Medulla oblongata (tissue), 1 donor: ENCODE measurements at regions not wholly inside any gene's neighbourhood (a gene's known extent, or its start where the extent isn't known, plus 50 kb on each side); places are given as distances from the start of the nearest gene placed in this dataset.

ENCODE experiments used
- DNase-seq: peaks from one replicate; pipeline ENCODE4 v3.0.0-alpha.2; 2015; ENCODE audit errors: extremely low spot score

DNA sequence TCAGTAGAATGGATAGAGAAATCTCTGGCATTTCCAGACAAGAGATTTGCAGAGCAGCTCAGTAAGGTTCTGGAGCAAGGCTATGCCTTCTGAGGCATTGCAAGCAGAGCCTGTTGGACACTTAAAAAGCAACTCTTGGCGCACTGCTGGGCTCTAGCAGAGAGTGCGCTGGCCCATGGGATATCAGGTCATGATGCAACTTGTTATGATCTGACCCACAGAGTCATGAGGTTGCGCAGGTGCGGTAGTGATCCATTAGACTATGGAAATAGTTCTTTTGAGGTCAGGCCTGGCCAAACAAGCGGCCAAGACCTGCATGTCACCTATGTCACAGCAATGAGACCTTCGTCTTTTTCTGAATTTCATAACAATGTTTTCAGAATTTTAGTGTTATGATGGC, 168.6 kb downstream of the TMTC3 start:
- no peak for DNase-seq

DNA sequence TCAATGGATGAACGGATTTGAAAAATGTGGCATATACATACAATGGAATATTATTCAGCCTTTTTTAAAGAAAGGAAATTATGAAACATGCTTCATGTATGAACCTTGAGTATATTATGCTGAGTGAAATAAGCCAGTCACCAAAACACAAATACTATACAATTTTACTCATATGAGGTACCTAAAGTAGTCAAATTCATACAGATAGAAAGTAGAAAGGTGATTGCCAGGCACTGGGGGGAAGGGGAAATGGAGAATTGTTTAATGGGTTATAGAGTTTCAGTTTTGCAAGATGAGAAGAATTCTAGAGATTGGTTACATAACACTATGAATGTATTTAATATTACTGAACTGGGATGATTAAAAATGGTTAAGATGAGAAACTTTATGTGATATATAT, 171.4 kb downstream of the TMTC3 start:
- no peak for DNase-seq

DNA sequence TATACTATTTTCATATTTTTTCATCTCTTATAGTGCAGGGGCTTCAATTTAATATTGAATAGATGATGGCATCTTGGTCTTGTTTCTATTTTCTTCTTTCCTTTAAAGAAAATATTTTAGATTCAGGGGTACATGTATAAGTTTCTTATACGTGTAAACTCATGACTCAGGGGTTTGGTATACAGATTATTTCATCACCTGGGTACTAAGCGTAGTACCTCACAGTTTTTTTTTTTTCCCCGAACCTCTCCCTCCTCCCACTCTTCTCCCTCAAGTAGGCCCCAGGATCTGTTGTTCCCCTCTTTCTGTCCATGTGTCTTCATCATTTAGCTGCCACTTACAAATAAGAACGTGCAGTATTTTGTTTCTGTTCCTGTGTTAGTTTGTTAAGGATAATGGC, 172.6 kb downstream of the TMTC3 start:
- DNase-seq, result no peak

DNA sequence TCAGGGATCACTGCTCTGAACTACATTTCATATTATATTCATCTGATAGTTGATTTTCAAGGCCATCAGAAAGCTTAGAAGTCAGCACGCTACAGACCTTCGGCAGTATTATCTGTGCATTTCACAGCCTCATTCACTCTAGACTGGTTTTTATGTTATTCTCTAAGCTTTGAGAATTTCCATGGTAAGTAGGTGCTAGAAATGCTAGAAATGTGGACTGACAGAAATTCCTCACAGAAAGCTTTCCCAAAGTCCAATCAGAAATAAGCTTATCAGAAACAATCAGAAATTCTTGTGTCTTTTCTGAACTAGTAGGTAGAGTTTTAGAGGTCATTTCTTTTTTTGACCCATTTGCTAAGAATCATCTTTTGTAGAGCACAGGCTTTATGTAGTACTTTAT, 176.6 kb downstream of the TMTC3 start:
- no peak for DNase-seq

DNA sequence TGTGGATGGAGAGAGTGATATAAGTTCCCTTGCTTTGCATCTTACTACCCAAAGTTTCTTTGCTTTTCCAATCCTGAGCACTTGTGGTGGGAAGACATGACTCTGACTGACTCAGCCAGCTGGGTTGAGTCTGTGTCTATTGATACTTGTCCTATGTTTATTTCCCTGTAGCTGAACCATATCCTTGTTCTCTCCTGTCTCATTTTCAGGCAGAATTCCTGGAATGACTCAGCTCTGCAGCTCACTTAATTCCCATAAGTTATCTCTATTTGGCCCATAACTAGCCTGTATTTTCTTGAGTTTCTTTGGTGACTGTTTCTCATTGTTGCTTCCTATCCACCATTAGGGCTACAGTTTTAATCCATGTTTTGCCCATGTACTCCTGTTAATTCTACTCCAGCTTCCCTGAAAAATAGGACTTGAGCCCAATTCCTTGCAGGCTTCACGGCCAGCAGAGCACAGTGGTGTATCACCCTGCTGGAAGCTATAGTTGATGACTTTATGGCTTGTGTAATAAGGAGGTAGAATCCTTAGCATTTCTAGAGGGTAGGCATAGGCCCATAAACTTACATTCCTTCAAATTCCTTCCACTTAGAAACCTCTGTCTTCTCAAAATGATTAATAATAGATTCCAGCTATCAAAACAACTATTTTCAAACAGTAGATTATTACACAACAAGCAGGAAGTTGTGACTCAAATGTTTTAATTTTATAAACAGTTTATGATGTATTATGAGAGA, 183.1 kb downstream of the TMTC3 start:
- no peak for DNase-seq

DNA sequence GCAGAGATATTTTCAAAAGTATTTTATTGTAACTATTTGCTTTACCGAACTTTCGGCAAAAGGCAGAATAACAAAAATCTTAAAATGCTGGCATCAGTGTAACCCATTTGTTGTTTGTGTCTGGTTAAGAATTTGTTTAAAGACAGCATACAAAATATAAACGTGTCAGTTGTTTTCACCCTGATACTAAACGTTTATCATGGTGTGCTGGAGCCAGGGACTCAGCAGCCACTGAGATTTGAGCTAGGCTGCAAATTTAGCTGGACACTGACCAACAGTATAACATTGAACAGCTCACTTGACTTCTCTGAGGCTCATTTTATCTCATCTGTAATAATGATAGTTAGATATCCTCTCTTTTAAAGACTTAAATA, 183.7 kb downstream of the TMTC3 start:
- no peak for DNase-seq

DNA sequence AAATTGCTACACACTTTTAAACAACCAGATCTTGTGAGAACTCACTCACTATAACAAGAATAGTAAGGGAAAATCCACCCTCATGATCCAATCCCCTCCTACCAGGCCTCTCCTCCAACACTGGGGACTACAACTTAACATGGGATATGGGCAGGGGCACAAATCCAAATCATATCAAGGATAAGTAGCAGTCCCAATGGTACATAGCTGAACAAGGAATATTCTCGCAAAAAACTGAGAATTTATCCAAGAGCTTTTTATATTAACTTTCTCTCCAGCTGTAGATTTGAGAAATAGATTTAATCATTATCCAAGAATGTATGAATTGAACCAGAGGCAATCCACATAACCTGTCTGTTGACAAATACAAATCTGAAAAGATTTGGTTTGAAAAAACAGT, 185.2 kb downstream of the TMTC3 start:
- no peak for DNase-seq

DNA sequence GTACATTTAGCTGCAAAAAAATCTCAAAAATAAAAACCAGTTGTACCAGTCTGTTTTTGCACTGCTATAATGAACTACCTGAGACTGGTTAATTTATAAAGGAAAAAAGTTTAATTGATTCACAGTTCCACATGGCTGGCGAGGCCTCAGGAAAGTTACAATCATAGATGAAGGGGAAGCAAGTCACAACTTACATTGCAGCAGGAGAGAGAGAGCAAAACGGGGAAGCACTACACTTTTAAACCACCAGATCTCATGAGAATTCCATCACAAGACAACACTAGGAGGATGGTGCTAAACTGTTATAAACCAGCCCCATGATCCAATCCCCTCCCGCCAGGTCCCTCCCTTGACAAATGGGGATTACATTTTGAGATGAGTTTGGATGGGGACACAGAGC, 186.0 kb downstream of the TMTC3 start:
- no peak for DNase-seq

DNA sequence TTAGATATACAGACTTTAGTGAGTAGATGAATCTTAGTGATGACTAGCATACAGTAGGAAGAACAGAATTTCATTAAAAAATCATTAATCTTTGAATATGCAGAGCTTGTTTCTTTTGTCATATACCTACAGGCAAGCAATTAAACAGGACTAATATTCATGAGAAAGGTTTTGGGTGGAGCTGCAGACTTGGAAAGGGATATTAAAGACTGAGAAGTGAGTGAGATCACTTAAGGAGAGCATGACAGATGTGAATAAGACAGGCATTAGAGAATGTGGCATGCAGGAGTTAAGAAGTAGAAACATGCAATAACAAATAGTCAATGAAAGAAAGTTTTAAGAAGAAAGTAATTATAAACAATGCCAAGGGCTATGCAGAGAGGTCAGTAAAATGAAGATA, 187.7 kb downstream of the TMTC3 start:
- no peak for DNase-seq

DNA sequence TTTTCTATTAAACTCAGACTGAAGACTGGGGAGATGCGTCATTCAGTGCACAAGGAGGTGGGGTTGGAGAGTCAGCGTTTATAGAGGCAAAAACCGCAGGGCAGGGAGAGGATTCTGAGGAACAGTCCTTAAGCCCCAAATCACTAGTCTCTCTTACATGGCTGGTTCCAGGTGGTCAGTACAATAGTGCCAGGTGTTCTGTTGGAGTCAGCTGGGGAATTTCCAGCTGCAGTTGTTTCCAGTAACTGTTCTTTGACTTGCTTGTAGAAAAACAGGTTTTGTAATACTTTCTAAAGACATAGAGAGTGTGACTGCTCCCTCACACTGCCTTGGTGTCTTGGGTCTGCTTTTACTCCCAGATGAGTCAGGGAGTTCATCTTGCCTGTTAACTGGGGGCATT, 192.2 kb downstream of the TMTC3 start:
- no peak for DNase-seq

DNA sequence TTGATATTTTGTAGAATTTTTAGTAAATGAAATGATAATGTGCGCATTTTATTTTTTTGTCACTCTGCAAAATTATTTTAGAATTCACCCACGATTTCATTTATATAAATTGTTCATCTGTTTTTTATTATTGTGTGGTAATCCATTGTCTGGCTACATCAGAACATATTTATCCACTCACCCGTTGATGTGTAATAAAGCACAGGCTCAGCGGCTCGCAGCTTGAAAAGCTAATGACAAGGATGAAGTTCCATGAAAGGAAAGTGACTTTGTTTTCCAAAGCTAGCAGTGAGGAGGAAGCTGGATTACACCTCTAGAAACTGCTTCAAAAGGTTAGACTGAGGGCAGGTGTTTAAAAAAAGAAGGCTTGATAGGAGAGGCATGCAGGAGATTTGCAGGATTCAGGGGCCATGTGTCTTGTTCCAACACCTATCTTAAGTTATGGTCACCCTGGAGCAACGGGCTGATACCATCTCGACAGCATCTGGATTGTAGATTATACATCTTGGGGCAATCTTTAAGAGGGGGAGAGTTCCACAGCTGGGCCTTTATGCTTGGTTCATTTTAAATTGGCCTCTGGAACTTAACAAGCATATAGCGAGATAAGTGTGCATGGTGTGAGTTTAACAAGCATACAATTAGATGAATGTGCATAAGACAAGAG, 194.1 kb downstream of the TMTC3 start:
- no peak for DNase-seq

DNA sequence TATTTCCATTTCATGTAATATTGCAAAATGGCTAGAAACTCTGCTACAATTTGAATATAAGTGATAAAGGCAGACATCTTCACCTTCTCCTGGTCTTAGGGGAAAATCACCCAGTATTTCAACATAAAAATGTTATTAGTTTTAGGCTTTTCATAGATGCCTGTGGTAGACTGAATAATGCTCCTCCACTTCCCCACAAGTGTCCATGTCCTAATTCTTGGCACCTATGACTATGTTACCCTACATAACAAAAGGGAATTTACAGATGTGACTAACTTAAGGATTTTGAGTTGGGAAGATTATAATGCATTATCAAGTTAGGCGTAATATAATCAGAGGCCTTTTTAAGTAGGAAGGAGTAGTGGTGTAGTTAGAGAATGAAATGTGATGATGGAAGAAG, 196.4 kb downstream of the TMTC3 start:
- no peak for DNase-seq

DNA sequence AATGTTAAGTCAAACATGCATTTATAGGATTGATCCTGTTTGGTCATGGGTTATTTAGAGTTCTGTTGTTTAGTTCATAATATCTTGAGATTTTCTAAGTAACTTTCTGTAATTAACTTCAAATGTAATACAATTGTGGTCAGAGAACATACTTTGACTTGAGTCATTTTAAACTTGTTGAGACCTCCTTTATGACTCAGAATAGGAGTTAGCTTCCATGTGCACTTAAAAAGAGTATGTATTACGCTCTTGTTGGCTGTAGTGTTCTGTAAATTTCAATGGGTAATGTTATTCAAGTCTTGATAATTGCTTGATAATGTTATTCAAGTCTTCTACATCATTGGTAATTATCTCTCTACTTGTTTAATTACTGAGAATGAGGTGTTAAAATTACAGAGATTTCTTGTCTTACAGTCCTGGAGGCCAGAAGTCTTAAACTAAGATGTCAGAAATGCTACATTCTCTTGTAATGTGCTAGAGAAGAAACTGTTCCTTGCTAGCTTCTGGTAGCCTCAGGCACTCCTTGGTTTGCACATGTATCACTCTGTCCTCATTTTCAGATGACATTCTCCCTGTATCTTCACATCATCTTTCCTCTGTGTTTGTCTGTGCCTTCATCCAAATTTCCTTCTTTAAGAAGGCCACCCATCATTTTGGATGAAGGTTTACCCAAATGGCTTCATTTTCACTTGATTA, 197.3 kb downstream of the TMTC3 start:
- DNase-seq, result no peak

DNA sequence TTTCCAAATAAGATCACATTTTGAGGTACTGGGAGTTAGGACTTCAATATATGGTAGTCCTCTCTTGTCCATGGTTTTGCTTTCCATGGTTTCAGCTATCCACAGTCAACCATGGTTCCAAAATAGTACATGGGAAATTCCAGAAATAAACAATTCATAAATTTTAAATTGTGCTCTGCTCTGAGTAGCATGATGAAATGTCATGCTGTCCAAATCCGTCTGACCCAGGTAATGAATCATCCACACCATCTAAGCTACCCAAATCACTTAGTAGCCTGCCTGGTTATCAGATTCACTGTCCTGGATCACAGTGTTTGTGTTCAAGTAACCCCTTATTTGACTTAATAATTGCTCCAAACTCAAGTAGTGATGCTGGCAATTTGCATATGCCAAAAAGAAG, 197.9 kb downstream of the TMTC3 start:
- no peak for DNase-seq

DNA sequence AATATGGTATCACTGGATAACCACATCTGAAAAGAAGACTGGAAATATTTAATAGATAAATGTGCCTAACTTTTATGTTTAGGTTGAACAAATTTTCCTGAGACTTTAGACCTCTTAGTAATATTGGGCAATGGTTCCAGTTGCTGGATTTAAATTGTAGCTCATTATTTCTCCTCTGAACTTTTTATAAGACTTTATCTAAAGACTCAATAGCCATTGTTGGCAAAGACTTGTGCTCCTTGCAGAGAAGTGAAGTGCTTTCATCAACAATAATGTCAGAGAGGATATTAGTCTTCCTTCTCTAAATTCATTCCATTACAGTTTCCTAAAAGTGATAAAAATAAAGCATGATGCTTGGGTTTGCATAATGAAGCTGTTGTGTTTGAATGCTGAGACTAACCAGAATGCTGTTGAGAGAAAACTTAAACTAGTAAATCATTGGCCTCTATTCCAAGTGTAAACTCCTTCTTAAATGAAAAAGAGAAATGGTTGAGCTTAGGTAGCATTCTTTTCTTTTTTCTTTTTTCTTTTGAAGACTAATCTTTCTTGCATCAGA, 200.2 kb downstream of the TMTC3 start:
- DNase-seq, result no peak

DNA sequence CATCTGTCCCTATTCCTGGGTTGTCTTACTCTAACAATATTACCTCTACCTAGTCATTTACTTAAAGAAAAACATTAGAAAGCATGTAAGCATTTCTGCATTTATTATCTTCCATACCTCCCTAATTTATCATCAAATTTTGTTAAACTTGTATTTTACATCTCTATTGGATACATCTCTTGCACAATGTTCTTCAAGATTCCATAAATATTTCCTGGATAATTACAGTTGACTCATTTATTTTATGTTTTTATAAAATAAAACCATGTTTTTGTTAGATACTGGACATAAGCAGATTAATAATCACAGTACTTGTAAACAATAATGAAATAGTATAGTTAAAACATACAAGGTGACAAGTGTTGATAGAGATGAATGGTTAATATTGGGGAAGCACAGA, 209.0 kb downstream of the TMTC3 start:
- no peak for DNase-seq

DNA sequence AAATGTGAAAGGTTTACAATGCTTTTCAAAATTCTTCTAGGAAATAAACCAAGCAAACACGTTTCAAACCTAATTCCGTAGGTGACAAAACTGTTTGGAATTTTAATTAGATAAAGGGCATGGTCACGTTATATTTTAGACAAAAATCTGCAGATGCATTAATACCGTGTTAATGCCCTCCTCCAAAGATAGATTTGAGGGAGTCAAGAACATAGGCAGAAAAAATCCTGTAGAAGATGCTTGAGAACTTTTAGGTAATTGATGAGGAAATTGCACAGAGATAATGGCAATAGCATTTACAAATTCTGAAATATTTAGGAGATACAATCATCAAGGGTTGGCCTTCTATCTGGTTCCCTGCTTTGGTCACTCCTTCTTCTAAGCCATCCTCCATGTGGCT, 212.6 kb downstream of the TMTC3 start:
- no peak for DNase-seq

DNA sequence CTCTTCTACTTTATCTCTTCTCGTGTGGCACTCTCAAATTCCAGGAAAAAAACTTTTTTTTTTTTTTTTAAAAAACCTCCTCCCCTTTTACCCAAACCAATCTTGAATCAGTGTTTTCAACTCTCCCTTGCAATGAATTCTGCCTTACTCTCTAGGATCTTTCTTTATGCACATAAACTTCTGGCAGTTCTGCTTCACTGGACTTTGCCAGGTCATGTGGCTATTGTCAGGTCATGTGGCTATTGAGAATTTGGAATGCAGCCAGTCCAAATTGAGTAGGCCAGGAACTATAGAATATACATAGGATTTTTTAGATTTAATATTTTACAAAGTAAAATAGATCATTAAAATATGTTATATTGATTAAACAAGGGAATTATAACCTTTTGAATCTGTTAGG, 218.2 kb downstream of the TMTC3 start:
- no peak for DNase-seq

DNA sequence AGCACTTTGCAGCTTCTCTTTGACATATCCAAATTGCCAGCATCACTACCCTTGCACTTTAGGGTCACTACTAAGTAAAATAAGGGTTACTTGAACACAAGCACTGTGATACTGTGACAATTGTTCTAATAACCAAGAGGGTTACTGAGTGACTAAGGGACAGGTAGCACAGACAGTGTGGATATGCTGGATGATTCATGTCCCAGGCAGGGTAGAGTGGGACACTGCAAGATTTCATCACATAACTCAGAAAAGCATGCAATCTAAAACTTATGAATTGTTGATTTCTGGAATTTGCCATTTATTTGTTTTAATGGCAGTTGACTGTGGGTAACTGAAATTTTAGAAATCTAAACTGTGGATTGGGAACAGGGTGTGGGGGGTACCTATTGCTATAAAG, 218.8 kb downstream of the KITLG start:
- DNase-seq, result no peak

DNA sequence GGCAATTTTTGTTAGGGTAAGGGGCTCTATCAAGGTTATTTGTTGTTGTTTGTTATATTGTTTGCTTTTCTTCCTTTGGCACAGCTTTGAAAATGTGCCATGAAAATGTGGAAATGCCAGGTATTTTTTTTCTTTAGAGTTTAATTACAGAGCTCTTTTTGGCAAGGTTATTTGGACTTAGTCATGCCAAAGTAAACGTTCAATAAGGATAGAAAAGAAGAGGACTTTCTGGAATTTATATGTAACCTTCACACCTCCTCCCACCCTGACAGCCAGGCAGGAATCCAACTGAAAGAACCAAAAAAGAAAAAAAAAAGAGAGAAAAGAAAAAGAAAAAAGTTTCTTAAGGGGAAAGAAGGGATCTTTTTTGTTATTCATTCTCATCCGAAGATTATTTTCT, 217.8 kb downstream of the KITLG start:
- no peak for DNase-seq

DNA sequence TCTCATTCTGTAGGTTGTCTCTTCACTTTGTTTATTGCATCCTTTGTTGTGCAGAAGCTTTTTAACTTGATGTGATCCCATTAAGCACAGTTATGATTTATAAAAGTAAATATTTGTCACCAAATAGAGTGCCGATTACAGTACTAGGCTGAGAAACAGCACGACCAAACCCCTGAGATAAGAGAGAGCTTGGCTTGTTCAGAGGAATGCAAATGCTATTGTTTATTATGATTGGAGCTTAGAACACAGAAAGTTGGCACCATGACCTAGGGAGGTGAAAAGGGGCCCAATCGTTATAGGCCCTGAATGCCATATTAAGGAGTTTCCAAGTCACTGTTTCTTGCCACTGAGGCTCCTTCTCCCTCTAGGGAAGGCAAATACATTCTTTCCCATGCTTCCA, 214.9 kb downstream of the KITLG start:
- no peak for DNase-seq

DNA sequence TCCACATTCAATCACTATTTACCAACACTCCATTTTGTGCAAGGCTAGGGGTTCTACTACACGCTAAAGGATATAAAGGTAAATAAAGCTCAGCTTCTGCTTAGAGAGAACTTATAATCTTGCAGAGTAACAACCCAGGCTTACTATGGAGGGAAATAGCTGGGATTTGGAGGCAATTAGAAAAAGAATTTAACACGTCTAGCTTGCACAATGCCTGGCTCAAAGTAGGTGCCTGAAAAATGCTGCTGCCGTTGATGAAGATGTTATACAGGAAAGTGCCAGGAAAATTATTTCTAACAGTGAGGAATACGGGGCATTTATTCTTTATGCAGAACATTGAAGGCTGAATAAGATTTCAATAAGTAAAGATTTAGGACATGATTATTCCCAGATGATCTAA, 214.2 kb downstream of the KITLG start:
- DNase-seq, result no peak

DNA sequence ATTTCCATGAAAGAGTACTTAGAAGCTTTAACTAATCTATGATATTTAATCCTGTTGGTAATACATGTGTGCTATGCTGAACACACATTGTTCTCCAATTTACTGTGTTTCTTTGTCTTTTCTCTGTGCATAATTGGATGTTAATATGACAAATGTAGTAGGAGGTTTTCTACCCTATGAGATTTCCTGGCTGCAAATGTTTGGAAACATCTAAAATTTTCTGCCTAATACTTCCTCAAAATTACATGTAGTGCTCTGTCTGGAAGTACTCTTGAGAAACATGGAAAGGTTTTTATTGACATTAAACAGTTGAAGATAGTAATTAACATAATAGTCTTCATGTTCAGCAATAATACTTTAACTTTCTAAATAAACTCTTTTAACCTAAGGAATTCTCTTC, 213.0 kb downstream of the KITLG start:
- no peak for DNase-seq
